ENCODE measurements at regions not wholly inside any gene's neighbourhood (a gene's known extent, or its start where the extent isn't known, plus 50 kb on each side); places are given as distances from the start of the nearest gene placed in this dataset.

DNA sequence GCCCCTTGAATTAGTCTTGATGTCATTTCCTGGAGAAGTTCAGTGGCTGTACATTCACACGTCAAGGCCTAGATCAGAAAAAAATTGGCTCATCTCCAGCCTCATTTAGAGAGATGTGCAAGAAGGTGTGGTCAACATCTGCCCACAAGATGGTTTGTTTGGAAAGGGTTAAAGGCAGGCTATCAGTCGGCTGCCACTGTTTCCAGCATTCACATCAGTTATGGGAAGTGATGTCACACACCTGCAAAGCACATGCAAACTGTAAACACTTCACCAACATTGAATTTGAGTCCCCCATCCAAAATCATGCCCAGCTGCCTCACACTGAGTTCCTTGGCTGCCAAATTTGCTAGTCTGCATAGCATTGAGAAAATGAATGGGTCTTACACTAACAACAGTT, 498.3 kb upstream of the INTU start:
- no peak overlapping the region for H3K4me3 ChIP-seq (replicated peaks; ENCODE audit: insufficient read depth, low read length)
- H3K27ac ChIP-seq (replicated peaks) = no peak overlapping the region
- H3K27me3 ChIP-seq (ENCODE audit: insufficient read depth, poor library complexity, severe bottlenecking) = no peaks in the 10 kb centered on the region
- no peak for TF ChIP-seq POLR2AphosphoS5 (IDR thresholded peaks at IDR 0.05; ENCODE audit: low read depth)
- TF ChIP-seq, protein P1, sequence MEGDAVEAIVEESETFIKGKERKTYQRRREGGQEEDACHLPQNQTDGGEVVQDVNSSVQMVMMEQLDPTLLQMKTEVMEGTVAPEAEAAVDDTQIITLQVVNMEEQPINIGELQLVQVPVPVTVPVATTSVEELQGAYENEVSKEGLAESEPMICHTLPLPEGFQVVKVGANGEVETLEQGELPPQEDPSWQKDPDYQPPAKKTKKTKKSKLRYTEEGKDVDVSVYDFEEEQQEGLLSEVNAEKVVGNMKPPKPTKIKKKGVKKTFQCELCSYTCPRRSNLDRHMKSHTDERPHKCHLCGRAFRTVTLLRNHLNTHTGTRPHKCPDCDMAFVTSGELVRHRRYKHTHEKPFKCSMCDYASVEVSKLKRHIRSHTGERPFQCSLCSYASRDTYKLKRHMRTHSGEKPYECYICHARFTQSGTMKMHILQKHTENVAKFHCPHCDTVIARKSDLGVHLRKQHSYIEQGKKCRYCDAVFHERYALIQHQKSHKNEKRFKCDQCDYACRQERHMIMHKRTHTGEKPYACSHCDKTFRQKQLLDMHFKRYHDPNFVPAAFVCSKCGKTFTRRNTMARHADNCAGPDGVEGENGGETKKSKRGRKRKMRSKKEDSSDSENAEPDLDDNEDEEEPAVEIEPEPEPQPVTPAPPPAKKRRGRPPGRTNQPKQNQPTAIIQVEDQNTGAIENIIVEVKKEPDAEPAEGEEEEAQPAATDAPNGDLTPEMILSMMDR (IDR thresholded peaks at IDR 0.05; ENCODE audit: insufficient read depth, low read length) = no peak
- no peak for TF ChIP-seq SPI1 (IDR thresholded peaks at IDR 0.05; ENCODE audit: borderline replicate concordance, low read depth)
- TF ChIP-seq GABPA (IDR thresholded peaks at IDR 0.05; ENCODE audit: low read depth) = no peak
- TF ChIP-seq, protein P2, sequence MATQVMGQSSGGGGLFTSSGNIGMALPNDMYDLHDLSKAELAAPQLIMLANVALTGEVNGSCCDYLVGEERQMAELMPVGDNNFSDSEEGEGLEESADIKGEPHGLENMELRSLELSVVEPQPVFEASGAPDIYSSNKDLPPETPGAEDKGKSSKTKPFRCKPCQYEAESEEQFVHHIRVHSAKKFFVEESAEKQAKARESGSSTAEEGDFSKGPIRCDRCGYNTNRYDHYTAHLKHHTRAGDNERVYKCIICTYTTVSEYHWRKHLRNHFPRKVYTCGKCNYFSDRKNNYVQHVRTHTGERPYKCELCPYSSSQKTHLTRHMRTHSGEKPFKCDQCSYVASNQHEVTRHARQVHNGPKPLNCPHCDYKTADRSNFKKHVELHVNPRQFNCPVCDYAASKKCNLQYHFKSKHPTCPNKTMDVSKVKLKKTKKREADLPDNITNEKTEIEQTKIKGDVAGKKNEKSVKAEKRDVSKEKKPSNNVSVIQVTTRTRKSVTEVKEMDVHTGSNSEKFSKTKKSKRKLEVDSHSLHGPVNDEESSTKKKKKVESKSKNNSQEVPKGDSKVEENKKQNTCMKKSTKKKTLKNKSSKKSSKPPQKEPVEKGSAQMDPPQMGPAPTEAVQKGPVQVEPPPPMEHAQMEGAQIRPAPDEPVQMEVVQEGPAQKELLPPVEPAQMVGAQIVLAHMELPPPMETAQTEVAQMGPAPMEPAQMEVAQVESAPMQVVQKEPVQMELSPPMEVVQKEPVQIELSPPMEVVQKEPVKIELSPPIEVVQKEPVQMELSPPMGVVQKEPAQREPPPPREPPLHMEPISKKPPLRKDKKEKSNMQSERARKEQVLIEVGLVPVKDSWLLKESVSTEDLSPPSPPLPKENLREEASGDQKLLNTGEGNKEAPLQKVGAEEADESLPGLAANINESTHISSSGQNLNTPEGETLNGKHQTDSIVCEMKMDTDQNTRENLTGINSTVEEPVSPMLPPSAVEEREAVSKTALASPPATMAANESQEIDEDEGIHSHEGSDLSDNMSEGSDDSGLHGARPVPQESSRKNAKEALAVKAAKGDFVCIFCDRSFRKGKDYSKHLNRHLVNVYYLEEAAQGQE (IDR thresholded peaks at IDR 0.05; ENCODE audit: insufficient replicate concordance, low read depth) = no peak
- no peak for DNase-seq (ENCODE audit: low read depth in 1 of 2, low spot score in 1 of 2)

DNA sequence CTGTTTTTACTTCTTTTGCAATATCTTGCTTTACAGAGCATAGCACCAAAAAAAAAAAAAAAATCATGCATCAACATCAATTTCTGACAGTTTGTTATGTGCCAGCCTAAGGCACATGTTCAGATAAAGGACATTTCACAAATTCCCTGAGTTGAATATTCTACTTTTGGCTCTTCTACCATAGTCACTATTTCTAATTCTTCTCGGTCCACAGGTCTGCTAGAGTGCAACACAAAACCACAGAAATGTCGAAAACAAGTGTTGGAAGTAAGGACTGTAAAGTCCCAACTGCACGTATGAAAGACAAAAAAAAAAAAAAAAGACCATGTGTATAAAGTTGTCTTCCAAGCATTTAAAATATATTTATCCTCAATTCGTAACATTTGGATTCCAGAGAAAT, 494.2 kb upstream of the INTU start:
- Histone ChIP-seq H3K27me3 (ENCODE audit: insufficient read depth, poor library complexity, severe bottlenecking) (no peaks in the 10 kb centered on the region), H3K27ac (replicated peaks) (no peak overlapping the region), H3K4me3 (replicated peaks; ENCODE audit: insufficient read depth, low read length) (no peak overlapping the region)
- DNase-seq (ENCODE audit: low read depth in 1 of 2, low spot score in 1 of 2) = peak in 1 of 2 experiments; percentile 5
- TF ChIP-seq GABPA (IDR thresholded peaks at IDR 0.05; ENCODE audit: low read depth) = no peak
- TF ChIP-seq POLR2AphosphoS5 (IDR thresholded peaks at IDR 0.05; ENCODE audit: low read depth) = no peak
- TF ChIP-seq, protein P1 (IDR thresholded peaks at IDR 0.05; ENCODE audit: insufficient read depth, low read length) = no peak
- no peak for TF ChIP-seq SPI1 (IDR thresholded peaks at IDR 0.05; ENCODE audit: borderline replicate concordance, low read depth)
- TF ChIP-seq, protein P2 (IDR thresholded peaks at IDR 0.05; ENCODE audit: insufficient replicate concordance, low read depth) = no peak

DNA sequence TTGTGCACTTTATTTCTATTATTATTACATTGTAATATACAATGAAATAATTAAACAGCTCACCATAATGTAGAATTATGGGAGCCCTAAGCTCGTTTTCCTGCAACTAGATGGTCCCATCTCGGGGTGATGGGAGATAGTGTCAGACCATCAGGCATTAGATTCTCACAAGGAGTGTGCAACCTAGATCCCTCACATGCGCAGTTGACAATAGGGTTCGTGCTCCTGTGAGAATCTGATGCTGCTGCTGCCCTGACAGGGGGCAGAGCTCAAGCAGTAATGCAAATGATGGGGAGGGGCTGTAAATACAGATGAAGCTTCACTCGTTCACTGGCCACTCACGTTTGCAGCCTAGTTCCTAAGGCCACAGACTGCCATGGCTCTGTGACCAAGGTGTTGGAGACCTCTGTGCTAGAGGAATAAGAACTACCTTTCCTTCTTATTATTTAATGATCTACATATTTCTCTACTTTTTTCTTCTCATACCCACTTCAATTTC, 492.9 kb upstream of the INTU start:
- no peaks in the 10 kb centered on the region for H3K27me3 ChIP-seq (ENCODE audit: insufficient read depth, poor library complexity, severe bottlenecking)
- no peak overlapping the region for H3K4me3 ChIP-seq (replicated peaks; ENCODE audit: insufficient read depth, low read length)
- TF ChIP-seq, protein P1 (IDR thresholded peaks at IDR 0.05; ENCODE audit: insufficient read depth, low read length) = no peak
- TF ChIP-seq SPI1 (IDR thresholded peaks at IDR 0.05; ENCODE audit: borderline replicate concordance, low read depth) = no peak
- no peak for TF ChIP-seq GABPA (IDR thresholded peaks at IDR 0.05; ENCODE audit: low read depth)
- TF ChIP-seq, protein P2 (IDR thresholded peaks at IDR 0.05; ENCODE audit: insufficient replicate concordance, low read depth) = no peak
- no peak for TF ChIP-seq POLR2AphosphoS5 (IDR thresholded peaks at IDR 0.05; ENCODE audit: low read depth)

More for the DNA sequence above, 492.9 kb upstream of the INTU start:
- no peak for DNase-seq (ENCODE audit: low read depth in 1 of 2, low spot score in 1 of 2)
- H3K27ac ChIP-seq (replicated peaks) = no peak overlapping the region

Data from HL-60 (cell line).